Limb (tissue), 2 donors: ENCODE measurements at regions not wholly inside any gene's neighbourhood (a gene's known extent, or its start where the extent isn't known, plus 50 kb on each side); places are given as distances from the start of the nearest gene placed in this dataset.
"Not testable (repeated sequence)": the region's sequence is repeated elsewhere in the genome, so short reads cannot be mapped to it uniquely, and the experiment has no call there.

Source experiments
- DNase-seq, 2 donors: peaks; one replicate each; pipeline ENCODE4 v3.0.0-alpha.2; 2016; ENCODE audit errors: extremely low spot score in 2 of 2

GRCh38 chr2:158866082-158866481, 71.0 kb downstream of the DAPL1 start:
- not testable (repeated sequence) for DNase-seq

GRCh38 chr2:158867531-158868191, 72.5 kb downstream of the DAPL1 start:
- not testable (repeated sequence) for DNase-seq

GRCh38 chr2:158868386-158868785, 73.3 kb downstream of the DAPL1 start:
- not testable (repeated sequence) for DNase-seq

DNA sequence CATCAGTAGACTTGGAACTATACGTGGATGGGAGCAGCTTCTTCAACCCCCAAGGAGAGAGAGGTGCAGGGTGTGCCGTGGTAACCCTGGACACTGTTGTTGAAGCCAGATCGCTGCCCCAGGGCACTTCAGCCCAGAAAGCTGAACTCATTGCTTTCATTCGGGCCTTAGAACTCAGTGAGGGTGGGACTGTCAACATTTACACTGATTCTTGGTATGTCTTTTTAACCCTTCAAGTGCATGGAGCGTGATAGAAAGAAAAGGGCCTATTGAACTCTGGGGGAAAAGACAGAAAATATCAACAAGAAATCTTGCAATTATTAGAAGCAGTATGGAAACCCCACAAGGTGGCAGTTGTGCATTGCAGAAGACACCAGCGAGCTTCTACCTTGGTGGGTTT, 74.0 kb downstream of the DAPL1 start:
- DNase-seq, result not testable (repeated sequence)

DNA sequence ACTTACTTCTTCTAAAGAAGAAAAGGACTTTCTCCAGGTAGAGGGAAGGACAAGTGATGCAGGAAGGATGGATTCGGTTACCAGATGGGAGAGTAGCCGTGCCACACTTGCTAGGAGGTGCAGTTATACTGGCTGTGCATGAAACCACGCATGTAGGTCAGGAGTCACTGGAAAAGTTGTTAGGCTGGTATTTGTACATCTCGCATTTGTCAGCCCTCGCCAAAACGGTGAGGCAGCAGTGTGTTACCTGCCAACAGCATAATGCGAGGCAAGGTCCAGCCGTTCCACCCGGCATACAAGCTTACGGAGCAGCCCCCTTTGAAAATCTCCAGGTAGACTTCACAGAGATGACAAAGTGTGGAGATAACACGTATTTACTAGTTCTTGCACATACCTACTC, 74.5 kb downstream of the DAPL1 start:
- DNase-seq, result not testable (repeated sequence)

DNA sequence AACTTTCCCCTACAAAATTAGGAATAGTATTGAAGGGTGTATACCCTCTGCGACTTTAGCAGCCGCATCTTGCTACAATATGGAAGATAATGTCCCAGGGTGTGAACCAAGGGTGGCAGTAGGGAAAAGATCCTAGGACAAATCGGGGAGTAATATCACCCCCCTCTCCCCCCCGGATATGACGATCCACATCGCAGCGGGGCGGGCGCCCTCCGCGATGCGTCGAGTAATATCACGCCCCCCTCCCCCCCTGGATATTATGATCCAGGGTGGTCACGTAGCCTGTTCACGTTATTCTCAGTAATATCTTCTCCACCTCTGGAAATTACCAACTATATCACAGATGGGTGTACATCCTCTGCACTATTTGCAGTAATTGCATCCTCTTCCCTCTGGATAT, 82.9 kb downstream of the DAPL1 start:
- no peak for DNase-seq

- DNase-seq, result no peak
These were observed 84.2 kb downstream of the DAPL1 start for GRCh38 chr2:158879229-158879903.

DNA sequence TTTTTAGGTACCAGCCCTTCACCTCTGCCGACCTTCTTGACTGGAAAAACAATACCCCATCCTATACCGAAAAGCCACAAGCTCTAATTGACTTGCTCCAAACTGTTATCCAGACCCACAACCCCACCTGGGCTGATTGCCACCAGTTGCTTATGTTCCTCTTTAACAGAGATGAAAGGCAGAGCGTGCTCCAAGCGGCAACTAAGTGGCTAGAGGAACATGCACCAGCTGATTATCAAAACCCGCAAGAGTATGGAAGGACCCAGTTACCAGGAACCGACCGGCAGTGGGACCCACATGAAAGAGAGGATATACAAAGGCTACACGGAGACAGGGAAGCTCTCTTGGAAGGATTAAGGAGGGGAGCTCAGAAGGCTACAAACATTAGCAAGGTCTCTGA, 86.1 kb upstream of the TANC1 start:
- no peak for DNase-seq

DNA sequence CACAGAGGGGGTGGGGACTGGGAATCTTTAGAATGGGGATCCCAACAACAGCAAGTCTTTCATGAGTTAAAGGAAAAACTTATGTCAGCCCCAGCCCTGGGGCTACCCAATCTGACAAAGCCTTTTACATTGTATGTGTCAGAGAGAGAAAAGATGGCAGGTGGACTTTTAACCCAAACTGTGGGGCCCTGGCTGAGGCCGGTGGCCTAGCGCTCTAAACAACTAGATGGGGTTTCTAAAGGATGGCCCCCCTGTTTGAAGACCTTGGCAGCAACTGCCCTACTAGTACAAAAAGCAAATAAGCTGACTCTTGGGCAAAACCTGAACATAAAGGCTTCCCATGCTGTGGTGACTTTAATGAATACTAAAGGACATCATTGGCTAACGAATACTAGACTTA, 83.9 kb upstream of the TANC1 start:
- not testable (repeated sequence) for DNase-seq

DNA sequence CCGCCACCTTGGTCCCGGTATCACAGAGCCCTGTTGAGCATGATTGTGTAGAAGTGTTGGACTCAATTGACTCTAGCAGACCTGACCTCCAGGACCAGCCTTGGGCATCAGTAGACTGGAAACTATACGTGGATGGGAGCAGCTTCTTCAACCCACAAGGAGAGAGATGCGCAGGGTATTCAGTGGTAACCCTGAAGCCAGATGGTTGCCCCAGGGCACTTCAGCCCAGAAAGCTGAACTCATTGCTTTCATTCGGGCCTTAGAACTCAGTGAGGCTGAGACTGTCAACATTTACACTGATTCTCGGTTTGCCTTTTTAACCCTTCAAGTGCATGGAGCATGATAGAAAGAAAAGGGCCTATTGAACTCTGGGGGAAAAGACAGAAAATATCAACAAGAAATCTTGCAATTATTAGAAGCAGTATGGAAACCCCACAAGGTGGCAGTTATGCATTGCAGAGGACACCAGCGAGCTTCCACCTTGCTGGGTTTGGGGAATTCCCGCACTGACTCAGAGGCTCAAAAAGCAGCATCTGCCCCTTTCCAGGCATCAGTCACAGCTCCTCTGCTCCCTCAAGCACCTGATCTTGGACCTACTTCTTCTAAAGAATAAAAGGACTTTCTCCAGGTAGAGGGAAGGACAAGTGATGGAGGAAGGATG, 83.3 kb upstream of the TANC1 start:
- not testable (repeated sequence) for DNase-seq

GRCh38 chr2:158885679-158886050, 82.8 kb upstream of the TANC1 start:
- not testable (repeated sequence) for DNase-seq

- DNase-seq, result no peak
These were observed 79.1 kb upstream of the TANC1 start for GRCh38 chr2:158889135-158889853.

DNA sequence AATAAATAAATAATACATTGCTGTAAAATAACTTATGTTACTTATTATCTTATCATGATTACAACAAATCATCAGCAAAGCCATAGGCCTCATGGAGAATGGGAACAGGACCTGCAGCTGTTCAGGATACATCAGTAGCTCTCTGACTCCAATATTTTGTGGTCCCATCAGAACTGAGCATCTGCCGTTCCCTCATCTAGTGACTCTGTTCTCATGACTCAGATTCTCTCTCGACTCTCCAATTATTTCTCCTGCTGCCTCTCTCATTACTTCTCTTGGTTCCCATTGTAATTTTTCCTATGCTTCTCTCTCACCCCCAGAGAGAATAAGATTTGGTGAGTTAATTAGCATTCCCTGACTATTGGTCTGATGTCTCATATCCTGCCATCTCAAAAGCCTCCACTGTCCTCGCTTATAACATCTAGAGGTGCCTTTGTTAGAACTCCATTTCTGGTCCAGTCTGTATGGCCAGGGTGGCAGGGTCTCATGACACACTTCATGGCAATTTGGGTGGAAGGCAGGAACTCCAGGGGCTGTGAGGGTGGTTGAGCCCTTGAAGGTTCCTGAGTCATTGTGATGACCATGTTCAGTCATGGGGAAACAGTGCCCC, 78.0 kb upstream of the TANC1 start:
- no peak for DNase-seq

DNA sequence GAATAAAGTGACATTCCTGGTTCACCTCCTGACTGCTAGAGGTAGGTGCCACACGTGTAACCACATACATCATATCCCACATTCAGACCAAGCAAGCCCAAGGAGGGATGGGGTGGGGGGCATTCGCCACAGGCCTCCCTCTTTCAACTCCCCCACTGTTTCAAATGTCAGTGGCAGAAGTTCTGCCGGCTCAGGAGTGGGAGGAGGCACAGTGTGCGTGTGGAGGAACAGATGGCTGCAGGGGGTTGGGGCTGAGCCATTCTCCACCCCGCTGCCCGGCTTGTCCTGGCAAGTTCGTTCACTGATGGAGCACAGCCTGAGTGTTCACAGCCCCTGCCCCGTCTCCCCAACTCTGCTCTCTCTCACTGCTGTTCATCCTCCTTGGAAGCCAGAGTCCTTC, 75.4 kb upstream of the TANC1 start:
- DNase-seq, result peak; percentile 10 to 48

DNA sequence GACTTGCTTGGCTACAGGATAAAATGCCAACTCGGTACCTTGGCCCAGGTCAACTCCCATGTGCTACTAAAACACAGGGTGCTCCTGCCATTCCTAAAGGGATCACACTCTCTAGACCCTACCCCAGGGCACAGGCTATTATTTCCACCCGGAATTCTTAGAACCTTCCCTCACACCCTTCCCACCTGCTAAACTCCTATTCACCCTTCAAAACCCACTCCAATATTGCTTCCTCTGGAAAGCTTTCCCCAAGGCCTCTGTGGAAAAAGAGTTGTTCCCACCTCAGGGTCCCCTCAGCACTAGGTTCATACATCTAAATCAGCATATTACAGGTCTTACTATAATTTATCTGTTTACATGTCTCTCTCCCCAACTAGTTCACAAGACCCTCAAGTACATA, 75.0 kb upstream of the TANC1 start:
- no peak for DNase-seq

DNA sequence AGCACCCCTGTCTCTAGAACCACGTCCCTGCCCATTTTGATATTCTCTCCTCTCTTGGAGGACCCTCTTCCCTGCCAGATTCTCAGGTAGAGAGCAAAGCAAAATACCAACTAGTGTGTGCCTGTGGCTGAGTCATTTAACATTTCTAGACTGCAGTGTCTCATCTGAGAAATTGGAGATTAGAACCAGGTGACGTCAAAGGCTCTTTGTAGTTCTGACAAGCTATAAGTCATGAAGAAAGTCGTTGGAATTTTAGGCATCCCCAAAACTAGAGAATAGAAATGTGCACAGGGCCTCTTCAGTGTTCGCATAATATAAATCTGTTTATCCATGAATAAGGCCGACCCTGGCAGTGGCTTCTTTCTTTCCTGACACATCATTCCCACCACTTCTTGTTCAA, 74.4 kb upstream of the TANC1 start:
- no peak for DNase-seq

DNA sequence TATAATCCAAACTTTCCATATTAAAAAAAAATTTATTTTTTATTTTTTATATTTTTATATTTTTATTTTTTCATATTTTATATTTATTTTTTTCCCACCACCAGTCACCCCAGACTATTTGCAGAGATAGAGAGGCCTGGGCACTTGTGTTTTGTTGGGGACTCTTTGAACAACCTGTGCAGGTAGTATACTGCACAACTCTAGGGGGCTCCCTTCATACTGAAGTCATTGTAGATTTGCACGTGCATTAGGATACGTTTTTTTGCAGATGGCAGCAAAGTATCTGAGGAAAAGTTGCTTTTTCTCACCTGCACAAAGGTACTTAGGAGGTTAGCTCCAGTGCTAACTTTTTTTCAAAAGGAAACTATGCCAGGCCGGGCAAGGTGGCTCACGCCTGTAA, 73.9 kb upstream of the TANC1 start:
- no peak for DNase-seq

GRCh38 chr2:158900345-158900744, 68.1 kb upstream of the TANC1 start:
- no peak for DNase-seq

- DNase-seq, result no peak
These were observed 66.4 kb upstream of the TANC1 start for GRCh38 chr2:158902005-158902398.

DNA sequence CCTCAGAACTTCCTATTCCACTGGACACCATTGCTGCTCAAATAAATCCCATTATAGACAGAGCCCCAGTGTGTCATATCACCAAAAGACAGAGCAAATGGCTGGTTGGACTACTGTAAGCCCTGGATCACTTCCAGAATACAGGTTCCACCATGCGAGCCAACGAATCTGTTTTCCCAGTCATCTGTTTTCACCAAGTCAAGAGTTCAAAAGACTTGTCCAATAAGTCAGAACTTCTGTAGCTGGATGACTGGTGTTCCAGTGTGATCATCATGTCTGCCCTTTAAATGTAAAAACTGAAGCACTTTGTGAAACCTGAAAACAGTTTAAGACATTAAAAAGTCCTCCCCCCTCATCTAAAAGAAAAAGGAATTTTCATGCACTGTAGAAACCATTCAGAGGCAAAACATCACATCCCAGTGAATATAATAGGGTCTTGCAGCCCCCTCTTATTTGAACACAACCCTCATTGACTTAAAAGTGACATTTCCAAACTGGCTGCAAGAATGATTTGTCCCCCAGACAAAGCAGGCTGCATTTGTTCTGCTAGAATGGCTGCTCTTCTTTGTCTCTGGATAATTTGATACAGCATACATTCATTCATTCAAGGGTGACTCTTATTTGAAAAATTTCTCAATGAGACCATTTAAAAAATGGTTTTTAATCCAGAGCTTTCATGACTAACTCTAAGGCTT, 64.6 kb upstream of the TANC1 start:
- DNase-seq, result no peak

DNA sequence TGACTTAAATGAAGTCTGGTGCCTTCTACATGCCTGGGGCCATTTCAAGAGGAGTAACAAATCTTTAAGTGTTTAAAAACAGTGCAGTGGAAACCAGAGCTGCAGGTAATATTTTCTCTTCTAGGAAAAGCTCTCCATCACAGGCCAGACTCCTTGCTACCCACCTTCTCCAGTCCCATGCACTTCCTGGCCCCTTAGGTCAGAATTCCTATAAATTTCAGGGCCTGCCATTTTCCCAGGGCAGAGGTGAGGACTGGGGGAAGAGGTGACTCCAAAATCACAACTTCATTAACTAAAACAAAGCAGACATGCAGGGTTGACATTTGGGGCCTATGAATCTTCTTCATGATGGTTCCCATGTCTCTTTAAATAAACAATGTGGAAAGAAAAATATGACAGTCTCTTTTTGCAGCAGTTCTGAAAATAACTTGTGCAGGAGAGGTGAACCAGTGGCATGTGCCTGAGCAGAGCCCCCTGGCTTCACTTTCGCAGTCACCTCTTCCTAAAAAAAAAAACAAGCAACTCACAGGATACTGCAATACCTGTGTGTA, 63.7 kb upstream of the TANC1 start:
- DNase-seq, result no peak
